Spinal cord (tissue), 9 donors: ENCODE measurements at regions not wholly inside any gene's neighbourhood (a gene's known extent, or its start where the extent isn't known, plus 50 kb on each side); places are given as distances from the start of the nearest gene placed in this dataset.

Experiments
- DNase-seq, 6 donors: peaks; one replicate each; pipeline versions ENCODE4 v3.0.0 to v3.0.0-alpha.2; 2013 to 2015; ENCODE audit warnings: low spot score in 6 of 6, low read depth in 4 of 6
- H3K27ac ChIP-seq: one replicate; pipeline ENCODE4 v1.5.1; 2013; ENCODE audit warnings: low read depth, low read length, control low read depth
- H3K27me3 ChIP-seq: one replicate; pipeline ENCODE4 v1.6.1; 2013; ENCODE audit warnings: low read length; ENCODE audit not compliant: control insufficient read depth, insufficient read depth
- H3K36me3 ChIP-seq: one replicate; pipeline ENCODE4 v1.6.1; 2013; ENCODE audit warnings: low read length; ENCODE audit not compliant: control insufficient read depth, insufficient read depth
- H3K4me1 ChIP-seq: one replicate; pipeline ENCODE4 v1.6.1; 2013; ENCODE audit warnings: low read length; ENCODE audit not compliant: control insufficient read depth, insufficient read depth
- H3K4me3 ChIP-seq: one replicate; pipeline ENCODE4 v1.5.1; 2013; ENCODE audit warnings: low read depth, low read length, control low read depth
- H3K9me3 ChIP-seq: one replicate; pipeline ENCODE4 v1.6.1; 2013; ENCODE audit warnings: low read length; ENCODE audit not compliant: control insufficient read depth, insufficient read depth
- WGBS: methylation state at CpG from one replicate; pipeline ENCODE4 v1.1.5; 2013; ENCODE audit warnings: missing lambda C conversion rate; ENCODE audit not compliant: insufficient coverage; 5-methylcytosine and 5-hydroxymethylcytosine counted together
- donor health status: healthy.

GRCh38 chrX:65610481-65610880 is 57.0 kb upstream of the MSN start:
- Histone ChIP-seq H3K4me3 (no peak overlapping the region), H3K27ac (no peak overlapping the region), H3K27me3 (no peaks in the 10 kb centered on the region), H3K9me3 (no peaks in the 10 kb centered on the region), H3K4me1 (no peaks in the 10 kb centered on the region), H3K36me3 (no peaks in the 10 kb centered on the region)
- no peak for DNase-seq

- Histone ChIP-seq H3K27me3 (no peaks in the 10 kb centered on the region), H3K27ac (no peak overlapping the region), H3K9me3 (no peaks in the 10 kb centered on the region), H3K36me3 (no peaks in the 10 kb centered on the region), H3K4me3 (no peak overlapping the region), H3K4me1 (no peaks in the 10 kb centered on the region)
- no peak for DNase-seq
- WGBS = no CpG with 5 or more reads among the region's 3 CpGs
These were observed 57.4 kb upstream of the MSN start for GRCh38 chrX:65610040-65610439.

GRCh38 chrX:65609237-65609636 is 58.2 kb upstream of the MSN start:
- WGBS = 75% methylated on average over 1 of the region's 4 CpGs
- no peak overlapping the region for H3K4me3 ChIP-seq
- no peaks in the 10 kb centered on the region for H3K27me3 ChIP-seq
- DNase-seq = no peak
- no peaks in the 10 kb centered on the region for H3K4me1 ChIP-seq
- H3K9me3 ChIP-seq = no peaks in the 10 kb centered on the region
- H3K27ac ChIP-seq = no peak overlapping the region
- H3K36me3 ChIP-seq = no peaks in the 10 kb centered on the region

GRCh38 chrX:65608026-65608425 is 59.4 kb upstream of the MSN start:
- H3K27ac ChIP-seq = no peak overlapping the region
- no peaks in the 10 kb centered on the region for H3K36me3 ChIP-seq
- no peaks in the 10 kb centered on the region for H3K4me1 ChIP-seq
- no peaks in the 10 kb centered on the region for H3K9me3 ChIP-seq
- H3K4me3 ChIP-seq = no peak overlapping the region
- no peaks in the 10 kb centered on the region for H3K27me3 ChIP-seq
- DNase-seq = no peak
- WGBS = 50% methylated on average over 3 of the region's 3 CpGs

- no CpG with 5 or more reads among the region's 3 CpGs for WGBS
- no peaks in the 10 kb centered on the region for H3K4me1 ChIP-seq
- H3K4me3 ChIP-seq = no peak overlapping the region
- no peaks in the 10 kb centered on the region for H3K27me3 ChIP-seq
- no peak for DNase-seq
- no peaks in the 10 kb centered on the region for H3K9me3 ChIP-seq
- no peak overlapping the region for H3K27ac ChIP-seq
- no peaks in the 10 kb centered on the region for H3K36me3 ChIP-seq
These were observed 60.2 kb upstream of the MSN start for GRCh38 chrX:65607070-65607742.

GRCh38 chrX:65602221-65602560 is 65.3 kb upstream of the MSN start:
- no peaks in the 10 kb centered on the region for H3K36me3 ChIP-seq
- H3K27ac ChIP-seq = no peak overlapping the region
- DNase-seq = no peak
- no peak overlapping the region for H3K4me3 ChIP-seq
- no peaks in the 10 kb centered on the region for H3K9me3 ChIP-seq
- H3K27me3 ChIP-seq = no peaks in the 10 kb centered on the region
- no CpG with 5 or more reads among the region's 2 CpGs for WGBS
- no peaks in the 10 kb centered on the region for H3K4me1 ChIP-seq

GRCh38 chrX:65601530-65602220 is 65.8 kb upstream of the MSN start:
- Histone ChIP-seq H3K4me1 (no peaks in the 10 kb centered on the region), H3K9me3 (no peaks in the 10 kb centered on the region), H3K36me3 (no peaks in the 10 kb centered on the region), H3K27me3 (no peaks in the 10 kb centered on the region), H3K4me3 (no peak overlapping the region), H3K27ac (peak overlapping the region; percentile 37)
- peak in 1 of 6 donors; percentile 53 for DNase-seq
- WGBS = 59% methylated on average over 2 of the region's 3 CpGs

DNA sequence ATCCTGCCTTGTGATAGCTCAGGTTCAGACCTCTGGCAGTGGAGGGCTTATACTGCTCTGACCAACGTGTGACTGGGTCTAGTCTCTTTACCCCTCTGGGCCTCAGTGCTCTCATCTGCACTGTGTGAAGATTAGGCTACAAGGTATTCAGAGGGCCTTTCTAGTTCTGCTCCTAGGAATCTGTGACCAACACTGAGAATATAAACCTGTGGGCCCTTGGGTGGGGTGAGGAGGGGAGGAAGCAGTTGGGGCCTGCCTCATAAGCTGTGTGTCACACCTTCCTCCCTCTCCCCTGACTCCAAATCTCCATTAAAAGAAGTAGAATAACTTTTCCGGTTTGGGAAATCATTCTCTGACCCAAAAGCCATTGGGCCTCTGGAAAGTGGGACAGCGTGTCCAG is 66.3 kb upstream of the MSN start:
- H3K4me1 ChIP-seq = no peaks in the 10 kb centered on the region
- H3K9me3 ChIP-seq = no peaks in the 10 kb centered on the region
- no peaks in the 10 kb centered on the region for H3K36me3 ChIP-seq
- peak overlapping the region; percentile 37 for H3K27ac ChIP-seq
- WGBS = 40% methylated on average over 2 of the region's 3 CpGs
- no peaks in the 10 kb centered on the region for H3K27me3 ChIP-seq
- DNase-seq = no peak
- no peak overlapping the region for H3K4me3 ChIP-seq

- no peaks in the 10 kb centered on the region for H3K27me3 ChIP-seq
- no peak for DNase-seq
- H3K9me3 ChIP-seq = no peaks in the 10 kb centered on the region
- 50% methylated on average over 4 of the region's 7 CpGs for WGBS
- H3K4me1 ChIP-seq = no peaks in the 10 kb centered on the region
- no peaks in the 10 kb centered on the region for H3K36me3 ChIP-seq
- H3K27ac ChIP-seq = no peak overlapping the region
- no peak overlapping the region for H3K4me3 ChIP-seq
These were observed 65.5 kb upstream of the LAS1L start for GRCh38 chrX:65600106-65600505.

- Histone ChIP-seq H3K4me3 (no peak overlapping the region), H3K27ac (no peak overlapping the region), H3K27me3 (no peaks in the 10 kb centered on the region), H3K4me1 (no peaks in the 10 kb centered on the region), H3K9me3 (no peaks in the 10 kb centered on the region), H3K36me3 (no peaks in the 10 kb centered on the region)
- 33% methylated on average over 1 of the region's 8 CpGs for WGBS
- no peak for DNase-seq
These were observed 64.1 kb upstream of the LAS1L start for GRCh38 chrX:65598559-65599147.
